ENCODE measurements at regions not wholly inside any gene's neighbourhood (a gene's known extent, or its start where the extent isn't known, plus 50 kb on each side); places are given as distances from the start of the nearest gene placed in this dataset.

- DNase-seq (ENCODE audit: low read depth): no peak
- H3K4me3 ChIP-seq (replicated peaks; ENCODE audit: low read depth, low read length): no peak overlapping the region
- TF ChIP-seq CTCF (IDR thresholded peaks at IDR 0.05; ENCODE audit: low read length, missing control alignments): no peak
Measured at GRCh38 chr18:76569644-76570419, 74.8 kb upstream of the ZNF516 start.

- no peak for DNase-seq (ENCODE audit: low read depth)
- no peak overlapping the region for H3K4me3 ChIP-seq (replicated peaks; ENCODE audit: low read depth, low read length)
- TF ChIP-seq CTCF (IDR thresholded peaks at IDR 0.05; ENCODE audit: low read length, missing control alignments): no peak
Measured at GRCh38 chr18:76568731-76569130, 73.7 kb upstream of the ZNF516 start.

- no peak overlapping the region for H3K4me3 ChIP-seq (replicated peaks; ENCODE audit: low read depth, low read length)
- no peak for TF ChIP-seq CTCF (IDR thresholded peaks at IDR 0.05; ENCODE audit: low read length, missing control alignments)
- DNase-seq (ENCODE audit: low read depth): no peak
Measured at GRCh38 chr18:76567835-76568445, 72.9 kb upstream of the ZNF516 start.

- TF ChIP-seq CTCF (IDR thresholded peaks at IDR 0.05; ENCODE audit: low read length, missing control alignments): no peak
- DNase-seq (ENCODE audit: low read depth): no peak
Measured at GRCh38 chr18:76566987-76567386, 71.9 kb upstream of the ZNF516 start.

GRCh38 chr18:76565238-76566173, 70.5 kb upstream of the ZNF516 start:
- no peak for TF ChIP-seq CTCF (IDR thresholded peaks at IDR 0.05; ENCODE audit: low read length, missing control alignments)
- H3K4me3 ChIP-seq (replicated peaks; ENCODE audit: low read depth, low read length): peak overlapping the region; percentile 43
- peak; percentile 92 for DNase-seq (ENCODE audit: low read depth)

More at GRCh38 chr18:76566987-76567386, 71.9 kb upstream of the ZNF516 start:
- no peak overlapping the region for H3K4me3 ChIP-seq (replicated peaks; ENCODE audit: low read depth, low read length)

- no peak for TF ChIP-seq CTCF (IDR thresholded peaks at IDR 0.05; ENCODE audit: low read length, missing control alignments)
- H3K4me3 ChIP-seq (replicated peaks; ENCODE audit: low read depth, low read length): peak overlapping the region; percentile 29
- DNase-seq (ENCODE audit: low read depth): no peak
Measured at GRCh38 chr18:76564655-76565237, 69.7 kb upstream of the ZNF516 start.

Measured in fibroblast of pulmonary artery (primary cell).